CD4-positive, alpha-beta T cell (primary cell): ENCODE measurements at regions not wholly inside any gene's neighbourhood (a gene's known extent, or its start where the extent isn't known, plus 50 kb on each side); places are given as distances from the start of the nearest gene placed in this dataset.

Experiments
- ATAC-seq: fragments of 200-7000 bp; cut with Tn5 transposase; one replicate; pipeline ENCODE4 v1.10.0; 2022; ENCODE audit warnings: mild to moderate bottlenecking; ENCODE audit not compliant: poor library complexity
- CTCF ChIA-PET: fragments of 350-600 bp; sonication (Branson Sonifier 250); formaldehyde crosslinking; loops from one replicate; lab custom pipeline; 2021; ENCODE audit warnings: antibody characterized with exemption, inconsistent platforms; lab: Charles Lee
- POLR2A ChIA-PET: fragments of 350-600 bp; sonication (Branson Sonifier 250); formaldehyde crosslinking; loops from one replicate; lab custom pipeline; 2021; ENCODE audit warnings: antibody characterized with exemption, inconsistent platforms; lab: Charles Lee
- DNase-seq, 14 experiments: peaks; one replicate each; pipeline ENCODE4 v3.0.0-alpha.2; 2013 to 2020; ENCODE audit warnings: mixed read lengths in 2 of 14
- H3K27ac ChIP-seq, 2 donors: one replicate each; pipeline versions ENCODE4 v1.5.1 to v1.7.0; 2013; ENCODE audit warnings: low read length in 2 of 2, low read depth in 1 of 2, mild to moderate bottlenecking in 1 of 2
- H3K27me3 ChIP-seq, 2 experiments: 1 replicate in 1 of 2; 2 replicates in 1 of 2; pipeline versions ENCODE4 v1.6.1 to v1.7.0; 2013; ENCODE audit warnings: low read length in 2 of 2, control low read depth in 1 of 2, mild to moderate bottlenecking in 1 of 2, moderate library complexity in 1 of 2; ENCODE audit not compliant: insufficient read depth in 2 of 2, control insufficient read depth in 1 of 2
- H3K36me3 ChIP-seq: one replicate; pipeline ENCODE4 v1.6.1; 2013; ENCODE audit warnings: low read length, control low read depth; ENCODE audit not compliant: insufficient read depth
- H3K4me1 ChIP-seq: one replicate; pipeline ENCODE4 v1.6.1; 2013; ENCODE audit warnings: low read length, control low read depth; ENCODE audit not compliant: insufficient read depth
- H3K4me3 ChIP-seq: one replicate; pipeline ENCODE4 v1.5.1; 2013; ENCODE audit warnings: mild to moderate bottlenecking, low read length, moderate library complexity
- H3K9me3 ChIP-seq, 2 experiments: 1 replicate in 1 of 2; 2 replicates in 1 of 2; pipeline versions ENCODE4 v1.6.1 to v1.7.0; 2013; ENCODE audit warnings: low read length in 2 of 2, mild to moderate bottlenecking in 2 of 2, control low read depth in 1 of 2, moderate library complexity in 1 of 2; ENCODE audit not compliant: control insufficient read depth in 1 of 2, insufficient read depth in 1 of 2
- H3K27ac Mint-ChIP-seq: one replicate; pipeline ENCODE4 v1.8.0; 2020; ENCODE audit warnings: mixed read lengths
- H3K27me3 Mint-ChIP-seq: one replicate; pipeline ENCODE4 v1.8.0; 2021; ENCODE audit warnings: mixed read lengths
- H3K36me3 Mint-ChIP-seq: one replicate; pipeline ENCODE4 v1.8.0; 2021; ENCODE audit warnings: low read depth, mixed read lengths
- H3K4me1 Mint-ChIP-seq: one replicate; pipeline ENCODE4 v1.8.0; 2021; ENCODE audit warnings: low read depth, mixed read lengths
- H3K4me3 Mint-ChIP-seq: one replicate; pipeline ENCODE4 v1.8.0; 2020; ENCODE audit warnings: mild to moderate bottlenecking, mixed read lengths
- H3K9me3 Mint-ChIP-seq: one replicate; pipeline ENCODE4 v1.8.0; 2020; ENCODE audit warnings: mixed read lengths
- CTCF ChIP-seq: fragments of 200-600 bp; IDR thresholded peaks from one replicate; pipeline ENCODE4 v1.8.0; 2022; ENCODE audit warnings: antibody characterized with exemption, mild to moderate bottlenecking
- intact Hi-C, 2 experiments: fragments of 100-400 bp; cut with DNase I in 1 of 2; cut with micrococcal nuclease in 1 of 2; formaldehyde crosslinking; loops; one replicate each; pipeline versions ENCODE4 v1.15.1 to v1.9.0; 2023 to 2025; cut with DNase I, micrococcal nuclease

- DNase-seq = no peak
- TF ChIP-seq CTCF = no peak
- Mint-ChIP-seq H3K36me3 (no peaks in the 10 kb centered on the region), H3K9me3 (no peaks in the 10 kb centered on the region), H3K4me3 (no peak overlapping the region), H3K4me1 (no peaks in the 10 kb centered on the region), H3K27me3 (peaks cover 8% of the 10 kb centered on the region), H3K27ac (no peak overlapping the region)
- no peak for ATAC-seq
- Histone ChIP-seq H3K27me3 (no peaks in the 10 kb centered on the region), H3K9me3 (no peaks in the 10 kb centered on the region), H3K27ac (no peak overlapping the region), H3K4me1 (no peaks in the 10 kb centered on the region), H3K4me3 (no peak overlapping the region), H3K36me3 (no peaks in the 10 kb centered on the region)
- ChIA-PET POLR2A (no interaction called here), CTCF (no interaction called here)
- intact Hi-C loops = no loop called here
Observed at GRCh38 chrX:107348051-107348450, 101.4 kb upstream of the FRMPD3 start.

- Mint-ChIP-seq H3K27ac (no peak overlapping the region), H3K36me3 (no peaks in the 10 kb centered on the region), H3K4me3 (no peak overlapping the region), H3K27me3 (peaks cover 12% of the 10 kb centered on the region), H3K4me1 (no peaks in the 10 kb centered on the region), H3K9me3 (no peaks in the 10 kb centered on the region)
- ATAC-seq (no peak), DNase-seq (no peak)
- CTCF ChIA-PET = no interaction called here
- no peak for TF ChIP-seq CTCF
- Histone ChIP-seq H3K4me3 (no peak overlapping the region), H3K4me1 (no peaks in the 10 kb centered on the region), H3K36me3 (no peaks in the 10 kb centered on the region), H3K27ac (no peak overlapping the region), H3K9me3 (no peaks in the 10 kb centered on the region), H3K27me3 (no peaks in the 10 kb centered on the region)
- intact Hi-C loops = no loop called here
- POLR2A ChIA-PET = no interaction called here
Observed at GRCh38 chrX:107348990-107349389, 100.5 kb upstream of the FRMPD3 start.

- ChIA-PET CTCF (no interaction called here), POLR2A (no interaction called here)
- ATAC-seq (no peak), DNase-seq (no peak)
- H3K27me3 Mint-ChIP-seq = peaks cover 24% of the 10 kb centered on the region
- no peaks in the 10 kb centered on the region for H3K9me3 Mint-ChIP-seq
- Histone ChIP-seq H3K9me3 (no peaks in the 10 kb centered on the region), H3K36me3 (no peaks in the 10 kb centered on the region), H3K27me3 (peaks cover 0 to 3% of the 10 kb centered on the region in 2 experiments), H3K4me3 (no peak overlapping the region), H3K4me1 (no peaks in the 10 kb centered on the region), H3K27ac (no peak overlapping the region)
- no peaks in the 10 kb centered on the region for H3K36me3 Mint-ChIP-seq
- no peak overlapping the region for H3K4me3 Mint-ChIP-seq
- H3K27ac Mint-ChIP-seq = no peak overlapping the region
- intact Hi-C loops = no loop called here
- no peak for TF ChIP-seq CTCF
- no peaks in the 10 kb centered on the region for H3K4me1 Mint-ChIP-seq
Observed at GRCh38 chrX:107355533-107355932, 93.9 kb upstream of the FRMPD3 start.
